ENCODE measurements at regions not wholly inside any gene's neighbourhood (a gene's known extent, or its start where the extent isn't known, plus 50 kb on each side); places are given as distances from the start of the nearest gene placed in this dataset.
"Not testable (repeated sequence)": the region's sequence is repeated elsewhere in the genome, so short reads cannot be mapped to it uniquely, and the experiment has no call there.

DNA sequence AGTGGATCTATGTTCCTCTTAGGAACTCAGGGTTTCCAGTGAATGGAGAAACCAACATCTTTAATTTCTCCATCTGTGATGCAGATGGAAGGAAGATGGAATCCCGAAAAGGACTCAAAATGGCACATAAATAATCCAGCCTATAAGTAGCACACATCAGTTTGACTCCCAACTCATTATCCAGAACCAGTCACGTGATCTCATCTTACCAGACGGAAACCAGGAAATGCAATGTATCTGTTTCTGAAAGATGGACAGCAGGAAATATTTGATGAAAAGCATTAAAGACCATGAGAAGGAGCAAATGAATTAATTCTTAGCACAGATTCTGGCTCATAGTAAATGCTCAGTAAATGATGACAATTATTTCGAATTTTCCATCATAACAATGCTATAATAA, 443.1 kb upstream of the FMR1 start:
- no peak for DNase-seq (ENCODE audit: low read depth in 2 of 3, low spot score in 2 of 3)

DNA sequence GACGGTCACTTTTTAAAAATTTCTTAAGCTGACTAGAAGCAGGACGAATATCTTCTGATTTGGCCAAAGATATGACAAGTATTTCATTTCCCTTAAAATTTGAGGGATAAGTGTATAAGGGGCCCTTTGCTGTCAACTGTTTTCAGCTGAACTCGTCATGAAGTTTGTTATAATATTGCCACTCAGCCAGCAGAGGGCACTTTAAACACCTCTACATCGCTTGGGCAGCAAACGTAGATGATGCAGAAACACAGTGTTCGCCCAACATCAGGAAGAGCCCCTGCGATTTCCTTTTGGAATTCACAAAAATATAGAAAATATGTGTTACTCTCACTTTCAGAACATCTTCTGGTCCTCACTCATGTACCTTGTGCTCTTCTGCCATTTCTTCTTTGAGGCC, 435.7 kb upstream of the FMR1 start:
- DNase-seq (ENCODE audit: low read depth in 2 of 3, low spot score in 2 of 3), result peak in 2 of 3 donors; percentile 14 to 48

DNA sequence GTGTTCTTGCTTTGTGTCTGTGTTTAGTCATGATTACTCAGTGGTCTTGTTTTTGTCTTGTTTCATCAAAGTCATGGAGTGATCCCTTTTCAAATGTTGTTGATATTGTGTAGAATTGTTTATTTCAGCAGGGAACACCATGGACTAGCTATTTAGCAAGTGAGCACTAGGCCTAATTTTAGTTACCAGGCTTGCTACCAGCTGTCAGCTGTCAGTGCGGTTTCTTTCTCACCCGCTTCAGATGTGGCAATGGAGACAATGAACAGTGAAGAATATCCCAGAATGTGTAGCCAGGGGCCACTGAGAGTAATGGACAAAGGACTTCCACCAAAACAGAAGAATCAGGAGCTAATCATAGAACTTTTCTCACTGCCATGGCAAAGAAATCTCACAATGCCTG, 432.8 kb upstream of the FMR1 start:
- no peak for DNase-seq (ENCODE audit: low read depth in 2 of 3, low spot score in 2 of 3)

DNA sequence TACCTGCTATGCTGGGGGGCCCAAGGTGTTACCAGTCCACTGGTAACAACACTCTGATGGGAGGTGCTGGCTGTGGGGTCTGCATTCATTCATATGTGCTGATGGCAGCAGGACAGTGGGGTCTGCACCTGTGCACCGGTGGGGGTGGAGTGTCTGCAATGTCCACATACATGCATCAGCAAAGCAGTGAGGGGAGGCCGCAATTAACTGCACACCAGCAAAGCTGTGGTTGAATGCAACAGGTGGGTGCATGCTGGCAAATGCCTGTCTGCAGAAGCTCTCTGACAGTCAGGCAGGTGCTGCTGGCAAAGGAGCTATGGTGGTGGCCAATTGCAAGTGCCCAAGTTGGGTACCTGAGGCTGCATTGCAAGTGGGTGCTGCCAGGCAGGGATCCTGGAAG, 426.5 kb upstream of the FMR1 start:
- no peak for DNase-seq (ENCODE audit: low read depth in 2 of 3, low spot score in 2 of 3)

DNA sequence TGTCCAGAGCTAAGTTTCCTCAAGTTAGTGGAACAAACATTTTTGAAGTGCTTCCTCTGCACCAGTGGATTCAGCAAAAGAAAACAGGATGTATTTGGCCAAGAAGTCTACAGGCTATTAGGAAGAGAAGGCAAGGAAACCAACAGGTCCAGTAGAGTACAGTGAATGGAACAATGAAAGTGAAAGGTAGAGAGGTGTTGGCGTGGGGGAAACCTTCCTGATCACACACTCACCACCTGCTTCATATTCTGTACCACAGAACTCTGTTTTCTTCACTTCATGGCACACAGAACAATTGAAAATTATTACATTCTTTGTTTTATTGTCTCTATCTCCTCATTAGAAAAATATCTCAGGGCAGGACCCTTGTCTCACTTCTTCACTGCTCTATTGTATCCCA, 417.4 kb upstream of the FMR1 start:
- DNase-seq (ENCODE audit: low read depth in 2 of 3, low spot score in 2 of 3), result no peak

DNA sequence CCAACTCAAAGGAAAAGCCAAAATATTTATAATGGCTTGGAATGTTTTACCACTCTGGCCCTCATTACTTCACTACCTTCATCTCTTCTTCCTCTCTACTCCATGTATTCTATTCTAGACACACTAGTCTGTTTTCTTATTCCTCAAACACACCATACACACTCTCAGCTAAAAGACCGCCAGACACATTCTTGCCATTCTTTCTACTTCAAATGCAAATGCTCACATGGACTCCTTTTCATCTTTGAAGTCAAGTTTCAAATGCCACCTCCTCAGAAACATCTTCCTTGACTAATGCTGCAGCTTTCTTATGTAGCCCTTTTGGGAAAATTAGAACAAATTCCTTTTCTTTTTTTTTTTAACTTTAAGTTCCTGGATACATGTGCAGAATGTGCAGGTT, 412.9 kb upstream of the FMR1 start:
- DNase-seq (ENCODE audit: low read depth in 2 of 3, low spot score in 2 of 3), result no peak

DNA sequence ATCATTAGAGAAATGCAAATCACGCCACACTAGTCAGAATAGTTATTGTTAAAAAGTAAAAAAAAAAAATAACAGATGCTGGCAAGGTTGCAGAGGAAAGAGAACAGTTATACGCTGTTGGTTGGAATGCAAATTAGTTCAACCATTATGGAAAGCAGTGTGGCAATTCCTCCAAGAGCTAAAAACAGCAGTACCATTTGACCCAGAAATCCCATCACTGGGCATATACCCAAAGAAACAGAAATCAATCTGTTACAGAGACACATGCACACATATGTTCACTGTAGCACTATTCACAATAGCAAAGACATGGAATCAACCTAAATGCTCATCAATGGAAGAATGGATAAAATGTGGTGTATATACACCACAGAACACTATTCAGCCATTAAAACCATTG, 388.7 kb upstream of the FMR1 start:
- no peak for DNase-seq (ENCODE audit: low read depth in 2 of 3, low spot score in 2 of 3)

DNA sequence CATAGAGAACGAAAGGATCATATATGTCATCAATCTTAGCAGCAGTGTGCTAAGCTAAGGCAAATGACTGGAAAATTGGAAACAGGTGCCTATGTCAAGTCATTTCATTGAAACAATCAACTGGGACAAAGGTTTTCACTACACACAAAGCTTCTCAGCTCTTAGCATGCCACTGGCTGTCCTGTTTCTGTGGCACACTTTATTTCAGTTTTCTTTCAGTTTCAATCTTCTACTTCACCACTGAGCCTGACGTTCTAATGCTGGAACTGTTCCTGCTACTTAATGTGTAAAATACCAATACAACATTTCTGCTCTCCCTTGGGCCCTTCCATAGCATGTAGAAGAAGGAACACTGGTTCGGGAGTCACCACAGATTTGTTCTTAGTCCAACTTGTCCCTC, 378.3 kb upstream of the FMR1 start:
- no peak for DNase-seq (ENCODE audit: low read depth in 2 of 3, low spot score in 2 of 3)

DNA sequence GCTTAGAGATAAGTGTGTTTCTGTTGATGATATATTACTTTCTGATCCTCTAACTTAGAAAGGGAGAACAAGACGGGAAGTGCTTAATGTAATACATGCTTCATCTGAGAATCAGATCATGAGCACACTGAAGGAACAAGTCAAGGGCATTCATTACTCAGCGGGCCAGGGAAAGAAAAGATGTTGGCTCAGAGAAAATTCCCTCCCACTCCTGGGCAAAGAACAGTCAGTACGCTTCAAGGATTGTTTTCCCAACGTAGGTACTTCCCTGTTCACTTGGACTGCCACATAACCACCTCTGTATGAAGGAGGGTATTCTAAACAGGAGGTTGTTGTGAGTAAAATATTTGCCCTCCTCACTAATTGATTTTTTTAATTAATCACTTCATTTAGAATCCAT, 374.5 kb upstream of the FMR1 start:
- no peak for DNase-seq (ENCODE audit: low read depth in 2 of 3, low spot score in 2 of 3)

DNA sequence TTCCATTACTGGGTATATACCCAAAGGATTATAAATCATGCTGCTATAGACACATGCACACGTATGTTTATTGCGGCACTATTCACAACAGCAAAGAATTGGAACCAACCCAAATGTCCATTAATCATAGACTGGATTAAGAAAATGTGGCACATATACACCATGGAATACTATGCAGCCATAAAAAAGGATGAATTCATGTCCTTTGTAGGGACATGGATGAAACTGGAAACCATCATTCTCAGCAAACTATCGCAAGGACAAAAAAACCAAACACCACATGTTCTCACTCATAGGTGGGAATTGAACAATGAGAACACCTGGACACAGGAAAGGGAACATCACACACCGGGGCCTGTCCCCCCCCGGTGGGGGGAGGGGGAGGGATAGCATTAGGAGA, 363.7 kb upstream of the FMR1 start:
- not testable (repeated sequence) for DNase-seq (ENCODE audit: low read depth in 2 of 3, low spot score in 2 of 3)

DNA sequence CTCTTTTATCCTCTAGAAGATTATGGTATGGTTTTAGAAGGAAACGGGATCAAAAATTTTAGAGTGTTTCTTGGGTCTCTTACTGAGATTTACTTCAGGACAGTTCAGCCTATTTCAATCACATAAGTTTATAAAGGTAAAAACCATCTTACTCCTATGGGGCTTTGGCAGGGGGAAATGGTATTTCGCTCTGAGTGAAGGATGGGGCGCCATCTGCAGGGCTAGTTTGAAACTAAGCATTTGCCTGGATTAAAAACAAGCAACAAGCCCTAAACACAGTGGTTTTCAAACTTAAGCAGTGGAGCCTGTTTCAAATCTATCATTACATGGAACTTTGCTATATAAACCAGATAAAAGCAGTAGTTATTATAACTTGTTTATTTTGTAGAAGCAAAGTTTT, 361.5 kb upstream of the FMR1 start:
- DNase-seq (ENCODE audit: low read depth in 2 of 3, low spot score in 2 of 3), result peak in 2 of 3 donors; percentile 10 to 51

DNA sequence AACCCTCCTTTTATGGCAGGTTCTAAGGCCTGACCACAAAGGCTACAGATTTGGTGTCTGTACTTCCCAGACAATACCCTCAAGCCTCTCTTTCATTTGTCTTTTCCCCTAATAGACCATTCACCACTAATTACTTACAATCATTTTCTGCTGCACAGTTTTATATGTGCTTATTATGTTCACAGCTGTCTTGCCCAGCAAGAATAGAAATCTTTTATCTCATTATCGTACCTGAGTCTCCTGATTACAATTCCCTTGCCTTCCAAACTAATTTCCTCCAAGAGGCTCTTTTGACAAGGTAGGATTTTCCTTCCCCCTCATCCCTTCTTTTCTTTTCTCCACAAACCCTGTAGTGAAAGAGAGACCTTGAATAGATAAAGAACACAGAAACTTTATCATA, 352.5 kb upstream of the FMR1 start:
- no peak for DNase-seq (ENCODE audit: low read depth in 2 of 3, low spot score in 2 of 3)

DNA sequence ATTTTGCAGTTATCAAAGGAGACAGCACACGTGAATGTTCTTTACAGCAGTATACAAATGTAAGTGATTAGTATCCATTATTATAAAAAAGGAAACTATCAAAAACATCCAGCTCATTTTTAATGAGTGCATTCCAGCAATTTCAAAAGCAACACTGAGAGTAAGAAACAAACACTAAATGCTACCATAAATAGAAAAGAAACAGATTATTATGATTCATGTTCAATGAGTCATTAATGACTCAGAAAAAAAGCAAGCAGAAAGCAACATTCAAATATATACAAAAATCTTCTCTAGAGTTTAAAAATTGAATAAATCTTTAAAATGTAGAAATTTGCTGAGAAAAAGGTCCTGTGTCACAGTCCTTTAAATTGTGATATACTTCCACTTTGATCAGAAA, 346.5 kb upstream of the FMR1 start:
- DNase-seq (ENCODE audit: low read depth in 2 of 3, low spot score in 2 of 3), result no peak

DNA sequence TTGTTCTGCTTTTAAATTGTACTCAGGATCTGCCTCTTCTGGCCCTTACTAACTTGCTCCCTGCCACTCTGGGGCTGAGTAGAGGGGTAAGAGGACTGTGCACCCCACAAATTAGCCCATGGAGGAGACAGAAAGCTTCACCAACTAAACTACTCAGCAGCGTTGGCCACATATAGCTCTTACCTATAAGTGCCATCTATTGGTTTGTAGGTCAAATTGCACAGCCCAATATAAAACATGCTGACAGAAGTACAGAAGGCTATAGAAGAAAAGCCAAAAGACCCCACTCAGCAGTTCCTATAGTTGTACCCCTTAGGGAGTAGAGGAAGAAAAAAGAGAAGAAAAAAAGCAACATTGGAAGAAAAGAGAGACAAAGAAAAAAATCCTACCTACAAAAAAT, 341.2 kb upstream of the FMR1 start:
- DNase-seq (ENCODE audit: low read depth in 2 of 3, low spot score in 2 of 3), result no peak

DNA sequence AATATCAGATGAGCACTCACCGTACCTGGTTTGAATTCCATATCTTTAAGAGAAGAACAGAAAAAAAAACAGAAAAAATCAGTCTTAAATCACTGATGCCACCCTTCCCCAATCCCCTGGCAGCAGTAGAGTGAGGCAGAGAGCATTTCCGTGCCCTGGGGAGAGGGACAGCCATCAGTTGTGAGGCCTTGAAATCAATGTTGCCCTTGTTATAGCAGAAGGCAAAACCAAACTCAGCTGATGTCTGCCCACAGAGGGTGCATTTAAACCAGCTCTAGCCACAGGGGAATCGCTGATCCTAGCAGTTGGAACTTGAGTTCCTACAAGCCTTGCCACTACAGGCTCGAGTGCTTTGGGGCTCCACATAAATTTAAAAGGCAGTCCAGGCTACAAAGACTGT, 338.5 kb upstream of the FMR1 start:
- no peak for DNase-seq (ENCODE audit: low read depth in 2 of 3, low spot score in 2 of 3)

DNA sequence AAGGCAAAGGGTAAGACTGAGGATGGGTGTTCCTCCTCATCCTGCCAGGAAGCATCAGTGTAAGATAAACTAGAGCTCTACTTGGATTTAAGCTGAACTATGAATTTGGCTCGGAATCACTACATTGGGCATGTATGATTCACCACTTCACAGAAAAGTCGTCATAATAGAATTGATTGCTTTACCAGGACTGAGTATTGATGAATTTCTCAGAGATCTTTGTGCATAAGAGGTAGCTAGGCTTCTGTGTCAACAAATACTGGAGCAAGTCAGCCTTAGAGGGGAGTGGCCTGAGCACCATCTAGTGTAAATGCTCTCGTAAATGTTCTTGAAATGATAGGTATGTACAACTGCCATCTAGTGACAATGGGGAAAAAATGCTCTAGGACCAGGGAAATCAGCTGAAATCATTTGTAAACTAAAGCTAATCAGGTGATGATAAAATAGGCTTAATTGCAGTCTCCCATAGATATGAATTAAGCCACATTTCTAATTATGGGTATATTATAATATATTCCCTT, 309.5 kb upstream of the FMR1 start:
- no peak for DNase-seq (ENCODE audit: low read depth in 2 of 3, low spot score in 2 of 3)

DNA sequence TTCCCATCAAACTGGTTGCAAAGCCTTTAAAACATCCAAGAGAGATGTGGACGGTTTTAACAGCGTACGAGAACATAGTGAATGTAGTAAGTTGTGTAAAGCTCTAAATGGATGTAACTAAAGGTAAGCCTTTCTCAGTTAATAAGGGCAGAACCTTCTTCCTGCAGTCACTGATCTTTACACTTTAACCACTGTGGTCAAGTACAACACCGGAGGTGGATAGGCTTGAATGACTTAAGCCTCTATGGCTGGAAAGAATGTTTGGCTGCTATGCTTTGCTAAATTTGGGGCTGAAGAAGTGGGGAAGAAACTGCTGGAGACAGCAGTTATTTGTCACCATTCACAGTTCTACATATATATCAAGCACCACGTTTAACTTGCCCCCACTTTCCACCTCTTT, 285.1 kb upstream of the FMR1 start:
- DNase-seq (ENCODE audit: low read depth in 2 of 3, low spot score in 2 of 3), result no peak

DNA sequence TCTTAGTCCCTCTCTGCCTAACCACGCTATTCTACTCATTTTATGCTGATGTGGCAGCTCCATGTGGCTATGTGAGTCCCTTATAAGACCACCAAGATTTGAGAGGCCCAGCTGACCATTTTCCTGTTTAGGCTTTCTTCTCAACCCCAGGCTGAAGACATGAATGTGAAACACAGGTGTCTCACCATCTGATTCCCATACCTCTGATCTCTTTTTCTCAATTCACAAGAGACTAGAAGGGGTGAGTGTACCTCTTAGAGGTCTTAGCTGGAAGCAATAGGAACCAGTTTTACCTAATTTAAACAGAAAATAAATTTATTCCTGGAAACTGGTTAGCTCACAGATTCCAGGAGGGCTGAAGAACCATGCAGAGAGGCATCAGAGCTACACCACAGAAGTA, 276.5 kb upstream of the FMR1 start:
- DNase-seq (ENCODE audit: low read depth in 2 of 3, low spot score in 2 of 3), result no peak

DNA sequence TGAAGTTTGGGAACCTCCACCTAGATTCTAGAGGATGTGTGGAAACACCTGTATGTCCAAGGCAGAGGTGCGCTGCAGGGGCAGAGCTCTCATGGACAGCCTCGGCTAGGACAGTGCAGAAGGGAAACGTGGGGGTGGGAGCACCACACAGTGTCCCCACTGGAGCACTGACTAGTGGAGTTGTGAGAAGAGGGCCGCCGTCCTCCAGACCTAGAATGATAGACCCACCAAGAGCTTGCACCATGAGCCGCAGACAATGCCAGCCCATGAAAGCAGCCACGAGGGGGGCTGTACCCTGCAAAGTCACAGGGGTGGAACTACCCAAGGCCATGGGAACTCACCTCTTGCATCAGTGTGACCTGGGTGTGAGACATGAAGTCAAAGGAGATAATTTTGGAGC, 274.5 kb upstream of the FMR1 start:
- no peak for DNase-seq (ENCODE audit: low read depth in 2 of 3, low spot score in 2 of 3)

DNA sequence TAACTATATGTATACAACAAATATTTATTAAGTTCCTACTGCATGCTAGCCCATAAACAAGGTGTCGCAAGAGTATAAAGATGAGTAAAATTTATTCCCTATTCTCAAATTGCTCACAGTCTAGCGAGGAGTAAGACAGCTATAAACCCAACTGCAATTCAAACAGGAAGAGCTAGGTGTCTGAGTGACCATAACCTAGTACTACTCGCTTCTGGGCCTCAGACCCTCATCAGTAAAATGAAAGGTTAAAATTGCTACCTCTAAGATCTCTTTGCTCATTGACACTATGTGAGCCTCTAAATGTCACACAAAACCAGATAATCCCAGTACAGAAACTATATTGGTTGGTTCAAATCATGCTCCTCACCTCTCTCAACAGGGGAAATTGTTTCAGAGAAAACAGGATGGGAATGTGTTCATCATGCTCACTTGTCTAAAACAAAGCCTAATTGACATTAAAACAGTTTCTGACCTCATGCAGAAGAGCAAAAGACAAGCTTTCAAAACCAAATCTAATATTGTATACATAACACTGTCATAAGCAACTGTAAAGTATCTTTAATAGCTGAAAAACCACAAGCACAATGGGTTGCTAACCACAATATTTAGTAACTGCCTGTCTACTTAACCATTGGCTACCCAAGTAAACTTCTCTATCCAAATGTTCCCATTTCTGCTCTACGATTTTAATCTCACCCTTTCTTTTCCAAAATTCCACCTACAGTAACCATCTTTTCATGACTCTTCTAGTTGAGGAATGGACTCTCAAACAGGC, 264.6 kb upstream of the FMR1 start:
- peak in 1 of 3 donors; percentile 6 for DNase-seq (ENCODE audit: low read depth in 2 of 3, low spot score in 2 of 3)

DNA sequence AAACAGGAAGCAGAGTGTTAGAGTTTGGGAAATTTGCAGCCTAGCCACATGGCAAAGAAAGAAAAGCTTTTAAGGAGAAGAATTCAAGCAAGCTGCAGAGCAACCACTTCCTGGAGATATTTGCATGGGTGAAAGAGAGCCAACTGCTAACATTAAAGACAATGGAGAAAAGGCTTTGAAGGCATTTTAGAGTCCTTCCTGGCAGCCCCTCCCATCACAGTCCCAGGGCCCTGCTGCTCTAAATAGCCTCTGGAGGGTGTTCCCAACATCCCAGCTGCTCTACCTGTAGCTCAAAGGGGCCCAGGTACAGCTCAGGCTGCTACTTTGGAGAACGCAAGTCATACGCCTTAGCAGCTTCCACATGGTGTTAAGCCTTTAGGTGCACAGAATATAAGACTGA, 235.9 kb upstream of the FMR1 start:
- no peak for DNase-seq (ENCODE audit: low read depth in 2 of 3, low spot score in 2 of 3)

DNA sequence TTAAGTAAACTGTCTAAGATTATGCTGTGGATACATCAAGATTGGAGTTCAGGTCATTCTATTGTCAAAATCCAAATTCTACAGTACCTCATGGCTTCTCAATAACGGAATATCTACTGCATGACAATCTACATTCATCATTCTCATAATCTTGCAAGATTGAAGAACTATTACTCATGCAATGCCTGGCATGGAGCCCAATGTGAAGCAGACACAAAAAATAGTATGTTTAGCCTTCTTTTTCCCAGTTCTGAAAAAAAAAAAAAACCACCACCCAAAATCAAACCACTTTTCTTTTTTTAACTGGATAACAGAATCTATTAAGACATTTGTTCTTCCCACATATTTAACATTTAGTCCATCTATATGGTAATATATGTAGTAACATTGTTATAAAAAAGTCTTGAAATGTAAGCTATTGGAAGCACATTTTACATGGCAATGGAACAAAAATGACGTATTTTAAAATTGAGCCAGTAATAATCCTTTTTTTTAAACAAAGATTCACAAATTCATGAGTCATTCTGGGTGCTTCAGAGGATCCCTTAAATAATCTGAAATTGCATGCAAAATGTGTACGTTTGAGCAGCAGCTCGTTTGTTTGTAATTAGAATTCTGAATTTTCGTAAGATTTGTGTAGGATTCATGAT, 232.2 kb upstream of the FMR1 start:
- DNase-seq (ENCODE audit: low read depth in 2 of 3, low spot score in 2 of 3), result peak in 2 of 3 donors; percentile 5 to 32
